ENCODE measurements at regions not wholly inside any gene's neighbourhood (a gene's known extent, or its start where the extent isn't known, plus 50 kb on each side); places are given as distances from the start of the nearest gene placed in this dataset.
"Not testable (repeated sequence)": the region's sequence is repeated elsewhere in the genome, so short reads cannot be mapped to it uniquely, and the experiment has no call there.

GRCh38 chrX:78555401-78555980 is 103.6 kb downstream of the RTL3 start:
- 37% methylated on average over 3 of the region's 3 CpGs for WGBS
- Histone ChIP-seq H3K9me3 (ENCODE audit: control insufficient read depth in 4 of 4, low read length in 3 of 4) (no peaks in the 10 kb centered on the region), H3K27me3 (ENCODE audit: control insufficient read depth in 4 of 4, insufficient read depth in 4 of 4, low read length in 3 of 4) (no peaks in the 10 kb centered on the region), H3K27ac (ENCODE audit: low read depth in 1 of 2, low read length in 2 of 2) (no peak overlapping the region), H3K9ac (ENCODE audit: low read depth in 1 of 2, low read length in 2 of 2) (no peak overlapping the region), H3K4me1 (ENCODE audit: control insufficient read depth in 4 of 4, insufficient read depth in 4 of 4, low read length in 3 of 4) (no peaks in the 10 kb centered on the region), H3K36me3 (ENCODE audit: control insufficient read depth in 4 of 4, insufficient read depth in 3 of 4, low read depth in 1 of 4, low read length in 3 of 4) (no peaks in the 10 kb centered on the region), H3K4me3 (ENCODE audit: low read depth in 1 of 3, low read length in 3 of 3) (no peak overlapping the region)
- TF ChIP-seq RAD21 (IDR thresholded peaks at IDR 0.05) = peak; percentile 75 to 83
- peak; percentile 41 for TF ChIP-seq CTCF (IDR thresholded peaks at IDR 0.05; ENCODE audit: low read depth, low read length, missing input control)
- TF ChIP-seq RXRA (IDR thresholded peaks at IDR 0.05) = no peak
- TF ChIP-seq JUND (IDR thresholded peaks at IDR 0.05) = no peak
- DNase-seq (ENCODE audit: low spot score) = no peak

GRCh38 chrX:78552628-78553027 is 106.5 kb downstream of the RTL3 start:
- 75% methylated on average over 1 of the region's 1 CpG for WGBS
- peaks cover 0 to 10% (median 0%) of the 10 kb centered on the region in 4 donors for H3K27me3 ChIP-seq (ENCODE audit: control insufficient read depth in 4 of 4, insufficient read depth in 4 of 4, low read length in 3 of 4)
- H3K9ac ChIP-seq (ENCODE audit: low read depth in 1 of 2, low read length in 2 of 2); DNase-seq (ENCODE audit: low spot score); H3K27ac ChIP-seq (ENCODE audit: low read depth in 1 of 2, low read length in 2 of 2); H3K36me3 ChIP-seq (ENCODE audit: control insufficient read depth in 4 of 4, insufficient read depth in 3 of 4, low read depth in 1 of 4, low read length in 3 of 4); H3K9me3 ChIP-seq (ENCODE audit: control insufficient read depth in 4 of 4, low read length in 3 of 4); H3K4me1 ChIP-seq (ENCODE audit: control insufficient read depth in 4 of 4, insufficient read depth in 4 of 4, low read length in 3 of 4); H3K4me3 ChIP-seq (ENCODE audit: low read depth in 1 of 3, low read length in 3 of 3): not testable (repeated sequence)

- no peak overlapping the region for H3K9ac ChIP-seq (ENCODE audit: low read depth in 1 of 2, low read length in 2 of 2)
- H3K36me3 ChIP-seq (ENCODE audit: control insufficient read depth in 4 of 4, insufficient read depth in 3 of 4, low read depth in 1 of 4, low read length in 3 of 4) = no peaks in the 10 kb centered on the region
- DNase-seq (ENCODE audit: low spot score) = no peak
- no peak for TF ChIP-seq RAD21 (IDR thresholded peaks at IDR 0.05)
- TF ChIP-seq MAX (IDR thresholded peaks at IDR 0.05) = no peak
- no peak for TF ChIP-seq TAF1 (conservative IDR thresholded peaks at IDR 0.05)
- no peak for TF ChIP-seq HNF4A (conservative IDR thresholded peaks at IDR 0.05)
- no peak for TF ChIP-seq HNF4G (IDR thresholded peaks at IDR 0.05)
- TF ChIP-seq FOXA2 (IDR thresholded peaks at IDR 0.05) = no peak
- TF ChIP-seq REST (IDR thresholded peaks at IDR 0.05) = no peak
- no peak for TF ChIP-seq FOXA1 (IDR thresholded peaks at IDR 0.05)
- no peak for TF ChIP-seq CTCF (IDR thresholded peaks at IDR 0.05; ENCODE audit: low read depth, low read length, missing input control)
- TF ChIP-seq ZBTB33 (IDR thresholded peaks at IDR 0.05) = no peak
- TF ChIP-seq NR2F2 (IDR thresholded peaks at IDR 0.05) = no peak
- no peaks in the 10 kb centered on the region for H3K4me1 ChIP-seq (ENCODE audit: control insufficient read depth in 4 of 4, insufficient read depth in 4 of 4, low read length in 3 of 4)
- WGBS = 51% methylated on average over 2 of the region's 2 CpGs
- peaks cover 0 to 10% (median 0%) of the 10 kb centered on the region in 4 donors for H3K27me3 ChIP-seq (ENCODE audit: control insufficient read depth in 4 of 4, insufficient read depth in 4 of 4, low read length in 3 of 4)
- peaks cover 0 to 4% (median 0%) of the 10 kb centered on the region in 4 donors for H3K9me3 ChIP-seq (ENCODE audit: control insufficient read depth in 4 of 4, low read length in 3 of 4)
- no peak overlapping the region for H3K27ac ChIP-seq (ENCODE audit: low read depth in 1 of 2, low read length in 2 of 2)
- no peak overlapping the region for H3K4me3 ChIP-seq (ENCODE audit: low read depth in 1 of 3, low read length in 3 of 3)
Observed at GRCh38 chrX:78548012-78548411, 111.1 kb downstream of the RTL3 start.

Data from liver (tissue), 8 donors.